NCI-H1436 (cell line): ENCODE measurements at regions not wholly inside any gene's neighbourhood (a gene's known extent, or its start where the extent isn't known, plus 50 kb on each side); places are given as distances from the start of the nearest gene placed in this dataset.

Experiments used
- DNase-seq: peaks from one replicate; lab custom pipeline; 2025; lab: John Stamatoyannopoulos, UW

GRCh38 chr14:46290706-46291105, 360.9 kb downstream of the RPL10L start:
- no peak for DNase-seq

DNA sequence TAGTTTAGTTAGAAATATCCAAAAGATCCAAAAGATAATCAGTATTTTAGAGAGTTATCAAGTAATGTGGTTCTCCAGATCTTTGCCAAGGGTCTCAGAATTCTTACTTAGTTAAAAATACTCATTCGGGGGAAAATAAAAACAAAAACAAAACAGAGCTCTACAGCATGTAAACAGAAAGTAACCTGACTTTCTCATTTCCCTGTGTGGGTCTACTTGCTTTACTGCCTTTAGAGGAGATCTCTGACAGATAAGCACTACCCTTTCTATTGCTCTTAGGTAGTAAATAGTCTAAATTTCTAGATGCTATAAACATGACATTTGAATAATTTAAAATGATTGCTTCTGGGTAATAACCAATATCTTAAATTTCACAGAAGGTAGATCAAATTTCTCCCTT, 371.8 kb downstream of the RPL10L start:
- no peak for DNase-seq

GRCh38 chr14:46279327-46279726, 372.3 kb downstream of the RPL10L start:
- DNase-seq, result peak; percentile 37

- no peak for DNase-seq
Observed at GRCh38 chr14:46259536-46259935, 392.0 kb downstream of the RPL10L start.

- no peak for DNase-seq
Observed at GRCh38 chr14:46256381-46256780, 395.2 kb downstream of the RPL10L start.

- DNase-seq, result peak; percentile 10
Observed at GRCh38 chr14:46250113-46250703, 401.4 kb downstream of the RPL10L start.

DNA sequence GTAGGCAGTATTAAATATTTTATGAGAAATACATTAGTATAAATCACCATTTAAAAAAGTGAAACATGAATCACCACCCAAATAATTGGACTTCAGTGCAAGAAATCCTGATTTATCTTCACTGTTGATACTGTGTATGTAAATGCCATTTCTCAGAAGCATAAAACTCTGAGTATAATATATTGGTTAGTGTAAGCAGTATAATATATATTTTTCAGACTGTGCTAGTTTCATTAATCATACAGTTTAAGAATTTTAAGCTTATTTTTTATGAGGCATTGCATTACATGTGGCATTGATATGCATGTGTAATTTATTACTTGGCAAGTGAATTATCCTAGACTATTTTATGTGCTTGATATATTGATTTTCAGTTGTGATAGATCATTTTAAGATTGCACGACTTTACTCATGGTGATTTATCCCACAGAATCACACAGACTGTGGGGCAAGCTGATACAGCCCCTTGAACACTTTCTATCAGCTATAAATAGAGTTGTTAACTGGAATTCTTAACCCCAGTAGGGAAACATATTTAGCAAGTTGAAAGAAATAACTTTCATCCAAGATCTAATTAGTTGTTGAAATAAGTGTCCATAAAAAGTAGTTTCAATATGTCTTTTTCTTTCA, 403.5 kb downstream of the RPL10L start:
- DNase-seq, result no peak

- no peak for DNase-seq
Observed at GRCh38 chr14:46245276-46245675, 406.3 kb downstream of the RPL10L start.

DNA sequence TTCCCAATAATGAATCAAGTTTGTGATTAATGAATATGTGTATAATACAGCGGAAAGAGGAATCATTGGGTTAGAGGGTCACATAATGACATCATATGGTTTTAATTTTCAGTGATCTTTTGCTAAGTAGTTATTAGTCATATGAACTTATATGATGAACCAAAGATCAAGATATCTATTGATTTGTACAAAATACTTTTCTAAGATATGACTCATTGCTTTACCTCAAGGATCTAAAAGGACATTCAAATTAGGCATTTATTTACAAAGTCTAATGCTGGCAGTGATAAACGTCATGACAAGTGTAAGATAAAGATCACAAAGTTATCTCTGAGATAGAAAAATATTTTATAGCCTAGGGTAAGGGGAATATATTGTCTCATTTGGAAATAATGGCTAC, 417.8 kb downstream of the RPL10L start:
- no peak for DNase-seq

GRCh38 chr14:46230540-46230939, 421.0 kb downstream of the RPL10L start:
- DNase-seq, result no peak

DNA sequence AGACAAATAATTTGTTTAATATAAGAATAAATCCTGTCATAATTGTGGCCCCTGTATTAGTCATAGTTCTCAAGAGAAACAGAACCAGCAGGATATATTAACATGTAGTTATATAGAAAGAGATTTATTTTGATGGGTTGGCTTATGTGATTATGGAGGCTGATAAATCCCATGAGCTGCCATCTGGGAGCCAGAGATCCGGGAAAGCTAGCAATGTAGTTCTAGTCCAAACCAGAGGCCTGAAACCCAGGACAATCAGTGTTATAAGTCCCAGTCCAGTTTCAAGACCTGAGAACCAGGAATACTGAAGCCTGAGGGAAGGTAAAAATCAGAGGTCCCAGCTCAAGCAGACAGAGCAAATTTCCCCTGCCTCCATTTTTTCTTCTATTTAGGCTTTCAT, 435.8 kb downstream of the RPL10L start:
- DNase-seq, result no peak

- no peak for DNase-seq
Observed at GRCh38 chr14:46198676-46199075, 452.9 kb downstream of the RPL10L start.

GRCh38 chr14:46197856-46198255, 453.7 kb downstream of the RPL10L start:
- DNase-seq, result no peak
